ENCODE measurements at regions not wholly inside any gene's neighbourhood (a gene's known extent, or its start where the extent isn't known, plus 50 kb on each side); places are given as distances from the start of the nearest gene placed in this dataset.

DNA sequence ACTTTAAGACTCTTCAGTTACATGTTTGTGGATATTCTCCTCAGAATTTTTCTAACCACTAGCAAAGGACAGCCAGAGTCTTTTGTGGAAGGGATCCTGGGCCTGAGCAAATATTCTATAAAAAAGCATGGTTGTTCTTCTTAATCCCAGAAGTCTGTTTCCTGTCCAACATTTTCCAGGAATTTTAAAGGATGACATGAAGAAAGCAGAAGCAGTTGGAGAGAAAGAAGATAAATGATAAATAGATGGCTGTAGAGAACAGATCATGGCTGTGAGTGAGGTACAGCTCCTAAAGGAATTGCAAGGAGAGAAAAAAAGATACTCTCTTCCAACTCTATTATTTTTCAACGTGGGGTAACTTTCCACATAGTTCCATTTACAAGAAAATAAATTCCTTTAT, 91.8 kb upstream of the STEAP4 start:
- H3K27ac Mint-ChIP-seq = no peak overlapping the region
- no peak for DNase-seq (ENCODE audit: low spot score, unreplicated experiment)
- H3K9me3 Mint-ChIP-seq (ENCODE audit: low read depth) = no peaks in the 10 kb centered on the region
- H3K4me3 Mint-ChIP-seq (ENCODE audit: low read depth) = no peak overlapping the region
- TF ChIP-seq, protein P1, sequence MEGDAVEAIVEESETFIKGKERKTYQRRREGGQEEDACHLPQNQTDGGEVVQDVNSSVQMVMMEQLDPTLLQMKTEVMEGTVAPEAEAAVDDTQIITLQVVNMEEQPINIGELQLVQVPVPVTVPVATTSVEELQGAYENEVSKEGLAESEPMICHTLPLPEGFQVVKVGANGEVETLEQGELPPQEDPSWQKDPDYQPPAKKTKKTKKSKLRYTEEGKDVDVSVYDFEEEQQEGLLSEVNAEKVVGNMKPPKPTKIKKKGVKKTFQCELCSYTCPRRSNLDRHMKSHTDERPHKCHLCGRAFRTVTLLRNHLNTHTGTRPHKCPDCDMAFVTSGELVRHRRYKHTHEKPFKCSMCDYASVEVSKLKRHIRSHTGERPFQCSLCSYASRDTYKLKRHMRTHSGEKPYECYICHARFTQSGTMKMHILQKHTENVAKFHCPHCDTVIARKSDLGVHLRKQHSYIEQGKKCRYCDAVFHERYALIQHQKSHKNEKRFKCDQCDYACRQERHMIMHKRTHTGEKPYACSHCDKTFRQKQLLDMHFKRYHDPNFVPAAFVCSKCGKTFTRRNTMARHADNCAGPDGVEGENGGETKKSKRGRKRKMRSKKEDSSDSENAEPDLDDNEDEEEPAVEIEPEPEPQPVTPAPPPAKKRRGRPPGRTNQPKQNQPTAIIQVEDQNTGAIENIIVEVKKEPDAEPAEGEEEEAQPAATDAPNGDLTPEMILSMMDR (IDR thresholded peaks at IDR 0.05; ENCODE audit: unreplicated experiment) = no peak
- H3K27me3 Mint-ChIP-seq = peaks cover 7% of the 10 kb centered on the region
- peaks cover 6% of the 10 kb centered on the region for H3K4me1 Mint-ChIP-seq (ENCODE audit: low read depth)
- H3K36me3 Mint-ChIP-seq (ENCODE audit: insufficient read depth) = no peaks in the 10 kb centered on the region

DNA sequence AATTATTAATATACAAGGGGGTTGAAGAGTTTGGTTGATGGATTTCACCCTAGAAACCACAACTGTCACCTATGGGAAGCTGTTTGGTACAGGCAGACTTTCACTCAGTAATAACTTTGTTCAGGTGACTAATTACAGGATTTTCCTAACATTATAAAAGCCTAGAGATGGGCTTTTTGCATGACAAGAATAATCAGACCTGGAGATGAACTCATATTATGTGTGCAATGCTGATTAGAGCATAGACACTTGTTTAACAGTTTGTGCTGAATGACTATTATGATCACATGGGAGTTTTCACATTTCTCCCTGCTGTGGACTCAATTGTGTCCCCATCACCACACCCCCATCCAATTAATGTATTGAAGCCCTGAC, 90.2 kb upstream of the STEAP4 start:
- H3K27ac Mint-ChIP-seq = no peak overlapping the region
- H3K4me1 Mint-ChIP-seq (ENCODE audit: low read depth) = peaks cover 9% of the 10 kb centered on the region
- TF ChIP-seq, protein P1 (IDR thresholded peaks at IDR 0.05; ENCODE audit: unreplicated experiment) = no peak
- H3K36me3 Mint-ChIP-seq (ENCODE audit: insufficient read depth) = no peaks in the 10 kb centered on the region
- H3K4me3 Mint-ChIP-seq (ENCODE audit: low read depth) = no peak overlapping the region
- no peaks in the 10 kb centered on the region for H3K9me3 Mint-ChIP-seq (ENCODE audit: low read depth)
- peaks cover 7% of the 10 kb centered on the region for H3K27me3 Mint-ChIP-seq
- DNase-seq (ENCODE audit: low spot score, unreplicated experiment) = no peak

DNA sequence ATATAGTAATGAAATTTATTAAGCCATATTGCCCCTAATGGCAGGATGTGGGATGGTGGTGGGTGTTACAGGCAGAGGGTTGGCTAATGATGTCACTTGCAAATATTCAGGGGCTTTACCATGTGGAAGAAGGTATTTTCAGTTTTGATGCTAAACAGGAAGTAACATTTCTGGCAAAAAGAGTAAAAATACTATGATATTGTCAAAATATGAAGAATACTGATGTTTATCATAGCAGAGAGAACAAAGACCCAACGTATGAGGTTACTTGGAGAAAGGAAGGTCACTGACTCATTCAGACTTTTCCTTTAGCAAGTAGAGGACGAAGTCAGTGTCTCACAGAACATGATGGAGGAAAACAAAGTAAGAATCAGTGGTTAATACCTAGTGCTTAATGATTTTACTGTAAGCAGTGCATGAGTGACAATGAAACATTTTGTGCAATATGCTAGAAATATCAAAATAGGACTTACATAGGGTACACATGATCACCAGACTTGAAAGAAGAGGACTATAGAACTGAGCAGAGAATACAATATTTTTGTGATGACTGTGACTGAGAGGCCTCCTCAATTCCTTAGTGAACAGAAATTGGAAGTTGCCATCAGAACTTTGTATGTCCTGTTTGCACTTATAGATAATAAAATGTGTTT, 89.7 kb upstream of the STEAP4 start:
- no peaks in the 10 kb centered on the region for H3K9me3 Mint-ChIP-seq (ENCODE audit: low read depth)
- no peak for DNase-seq (ENCODE audit: low spot score, unreplicated experiment)
- no peaks in the 10 kb centered on the region for H3K36me3 Mint-ChIP-seq (ENCODE audit: insufficient read depth)
- H3K4me3 Mint-ChIP-seq (ENCODE audit: low read depth) = no peak overlapping the region
- peaks cover 7% of the 10 kb centered on the region for H3K27me3 Mint-ChIP-seq
- TF ChIP-seq, protein P1 (IDR thresholded peaks at IDR 0.05; ENCODE audit: unreplicated experiment) = no peak
- H3K27ac Mint-ChIP-seq = no peak overlapping the region
- H3K4me1 Mint-ChIP-seq (ENCODE audit: low read depth) = peaks cover 12% of the 10 kb centered on the region

DNA sequence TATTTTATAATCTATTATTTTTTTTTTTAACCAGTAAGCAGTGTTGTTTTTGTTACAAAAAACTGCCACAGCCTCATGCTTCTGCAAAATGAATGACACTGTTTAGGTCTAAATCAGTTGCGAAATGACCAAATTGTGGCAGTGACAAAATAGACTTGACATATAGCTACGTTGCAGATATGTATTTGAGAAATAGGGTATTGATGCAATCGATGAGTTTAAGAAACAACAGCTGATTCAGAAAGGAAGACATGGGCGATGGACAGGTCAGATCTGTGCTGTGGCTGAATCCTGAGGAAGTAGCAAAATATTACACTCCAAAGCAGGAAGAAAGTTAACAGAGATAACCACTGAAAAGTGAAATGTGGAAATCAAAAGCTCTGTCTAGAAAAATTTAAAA, 89.0 kb upstream of the STEAP4 start:
- Mint-ChIP-seq H3K4me3 (ENCODE audit: low read depth) (no peak overlapping the region), H3K27ac (no peak overlapping the region), H3K36me3 (ENCODE audit: insufficient read depth) (no peaks in the 10 kb centered on the region), H3K9me3 (ENCODE audit: low read depth) (no peaks in the 10 kb centered on the region), H3K4me1 (ENCODE audit: low read depth) (peaks cover 17% of the 10 kb centered on the region), H3K27me3 (peaks cover 7% of the 10 kb centered on the region)
- TF ChIP-seq, protein P1 (IDR thresholded peaks at IDR 0.05; ENCODE audit: unreplicated experiment) = no peak
- DNase-seq (ENCODE audit: low spot score, unreplicated experiment) = no peak

DNA sequence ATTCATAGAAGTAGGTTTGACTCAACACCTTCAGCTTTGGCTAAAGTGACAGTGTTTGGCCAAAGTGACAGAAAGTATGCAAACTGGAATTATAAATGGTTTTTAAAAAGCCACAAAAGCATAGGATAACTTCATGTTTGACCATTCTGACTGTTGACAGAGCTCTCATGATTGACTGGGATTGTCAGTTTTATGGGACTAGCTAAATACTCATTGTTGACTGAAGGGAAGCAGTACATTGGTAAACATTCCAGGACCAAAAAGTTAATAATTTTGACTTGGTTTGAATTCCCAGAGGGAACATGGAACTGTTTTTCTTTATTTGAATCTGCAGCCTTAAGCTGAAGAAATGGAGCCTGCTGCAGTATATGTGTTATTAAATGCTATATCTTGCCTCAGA, 84.6 kb upstream of the STEAP4 start:
- no peak overlapping the region for H3K4me3 Mint-ChIP-seq (ENCODE audit: low read depth)
- H3K27ac Mint-ChIP-seq = no peak overlapping the region
- H3K4me1 Mint-ChIP-seq (ENCODE audit: low read depth) = peaks cover 15% of the 10 kb centered on the region
- H3K9me3 Mint-ChIP-seq (ENCODE audit: low read depth) = no peaks in the 10 kb centered on the region
- TF ChIP-seq, protein P1 (IDR thresholded peaks at IDR 0.05; ENCODE audit: unreplicated experiment) = no peak
- no peaks in the 10 kb centered on the region for H3K36me3 Mint-ChIP-seq (ENCODE audit: insufficient read depth)
- H3K27me3 Mint-ChIP-seq = peaks cover 4% of the 10 kb centered on the region
- DNase-seq (ENCODE audit: low spot score, unreplicated experiment) = no peak
